Suprapubic skin (tissue), 4 donors: ENCODE measurements at regions not wholly inside any gene's neighbourhood (a gene's known extent, or its start where the extent isn't known, plus 50 kb on each side); places are given as distances from the start of the nearest gene placed in this dataset.

Experiments used
- DNase-seq, 2 donors: peaks; one replicate each; pipeline ENCODE4 v3.0.0-alpha.2; 2019; ENCODE audit warnings: low spot score in 2 of 2
- H3K27ac ChIP-seq: fragments of 200-600 bp; sonication (generic); one replicate; pipeline ENCODE4 v1.5.1; 2019
- H3K27me3 ChIP-seq: fragments of 200-600 bp; sonication (generic); one replicate; pipeline ENCODE4 v1.5.1; 2019
- H3K36me3 ChIP-seq: fragments of 200-600 bp; sonication (generic); one replicate; pipeline ENCODE4 v1.5.1; 2019
- H3K4me1 ChIP-seq: fragments of 200-600 bp; sonication (generic); one replicate; pipeline ENCODE4 v1.5.1; 2019
- H3K4me3 ChIP-seq: fragments of 200-600 bp; sonication (generic); one replicate; pipeline ENCODE4 v1.5.1; 2019; ENCODE audit warnings: mild to moderate bottlenecking
- H3K9me3 ChIP-seq: fragments of 200-600 bp; sonication (generic); one replicate; pipeline ENCODE4 v1.5.1; 2019
- CTCF ChIP-seq, 2 donors: fragments of 200-600 bp in 1 of 2; fragments of 450-650 bp in 1 of 2; sonication (generic) in 1 of 2; IDR thresholded peaks; one replicate each; pipeline ENCODE4 v1.5.1; 2016 to 2019; ENCODE audit warnings: antibody characterized with exemption in 2 of 2, mild to moderate bottlenecking in 1 of 2, moderate library complexity in 1 of 2
- EP300 ChIP-seq: sonication (generic); formaldehyde crosslinking; IDR thresholded peaks from one replicate; pipeline ENCODE4 v1.6.1; 2017; ENCODE audit warnings: antibody characterized with exemption
- POLR2A ChIP-seq, 2 donors: fragments of 450-650 bp; IDR thresholded peaks; one replicate each; pipeline ENCODE4 v1.6.1; 2017; ENCODE audit warnings: antibody characterized with exemption in 2 of 2, mild to moderate bottlenecking in 2 of 2, moderate library complexity in 2 of 2
- POLR2AphosphoS5 ChIP-seq, 3 donors: sonication (generic); formaldehyde crosslinking; IDR thresholded peaks; one replicate each; pipeline ENCODE4 v1.6.1; 2017; ENCODE audit warnings: antibody characterized with exemption in 3 of 3
- WGBS: methylation state at CpG from one replicate; pipeline ENCODE4 v1.1.5; 2018; 5-methylcytosine and 5-hydroxymethylcytosine counted together

- no peaks in the 10 kb centered on the region for H3K27me3 ChIP-seq
- peaks cover 4% of the 10 kb centered on the region for H3K4me1 ChIP-seq
- H3K9me3 ChIP-seq = no peaks in the 10 kb centered on the region
- DNase-seq = no peak
- 90% methylated on average over 5 of the region's 5 CpGs for WGBS
- no peak overlapping the region for H3K4me3 ChIP-seq
- no peak overlapping the region for H3K27ac ChIP-seq
- no peak for TF ChIP-seq EP300
- H3K36me3 ChIP-seq = no peaks in the 10 kb centered on the region
Measured at GRCh38 chr10:22875581-22875980, 52.3 kb upstream of the ARMC3 start.

GRCh38 chr10:22874189-22874854, 53.5 kb upstream of the ARMC3 start:
- Histone ChIP-seq H3K4me3 (no peak overlapping the region), H3K9me3 (no peaks in the 10 kb centered on the region), H3K27me3 (no peaks in the 10 kb centered on the region), H3K27ac (no peak overlapping the region), H3K4me1 (peaks cover 4% of the 10 kb centered on the region), H3K36me3 (no peaks in the 10 kb centered on the region)
- TF ChIP-seq POLR2AphosphoS5 (IDR thresholded peaks at IDR 0.05) (no peak), CTCF (IDR thresholded peaks at IDR 0.05) (no peak), EP300 (no peak), POLR2A (IDR thresholded peaks at IDR 0.05) (no peak)
- no peak for DNase-seq
- 52% methylated on average over 7 of the region's 7 CpGs for WGBS

- H3K27me3 ChIP-seq = no peaks in the 10 kb centered on the region
- no peak overlapping the region for H3K27ac ChIP-seq
- 94% methylated on average over 2 of the region's 2 CpGs for WGBS
- TF ChIP-seq POLR2A (IDR thresholded peaks at IDR 0.05) = no peak
- no peak for TF ChIP-seq POLR2AphosphoS5 (IDR thresholded peaks at IDR 0.05)
- no peak for TF ChIP-seq EP300
- no peak for TF ChIP-seq CTCF (IDR thresholded peaks at IDR 0.05)
- H3K9me3 ChIP-seq = no peaks in the 10 kb centered on the region
- H3K4me3 ChIP-seq = no peak overlapping the region
- no peak for DNase-seq
- no peaks in the 10 kb centered on the region for H3K4me1 ChIP-seq
- H3K36me3 ChIP-seq = no peaks in the 10 kb centered on the region
Measured at GRCh38 chr10:22856444-22857074, 71.3 kb upstream of the ARMC3 start.

DNA sequence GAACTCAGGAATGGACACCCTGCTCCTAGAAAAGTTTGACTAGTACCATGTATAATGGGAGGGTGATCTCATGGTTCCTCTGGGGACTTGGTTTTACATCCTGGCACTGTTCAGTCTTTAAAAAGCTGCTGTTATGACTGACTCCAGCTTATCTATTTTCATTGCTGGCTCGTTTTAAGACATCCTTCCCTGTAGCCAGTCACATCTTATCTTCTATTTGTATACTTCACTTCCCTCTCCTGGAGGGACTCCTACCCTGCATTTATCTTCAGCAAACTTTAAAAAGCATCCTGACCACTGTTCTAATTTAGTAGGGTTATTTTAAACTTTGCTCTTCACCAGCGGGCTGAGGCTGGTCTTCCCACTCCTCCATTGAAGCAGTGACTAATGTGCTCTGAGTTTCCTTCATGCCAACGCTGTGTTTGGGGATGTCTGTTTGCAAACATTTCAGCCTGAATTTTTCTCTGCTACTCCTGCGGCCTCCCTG, 72.9 kb upstream of the ARMC3 start:
- Histone ChIP-seq H3K27me3 (no peaks in the 10 kb centered on the region), H3K9me3 (no peaks in the 10 kb centered on the region), H3K27ac (no peak overlapping the region), H3K36me3 (no peaks in the 10 kb centered on the region), H3K4me1 (peaks cover 7% of the 10 kb centered on the region), H3K4me3 (no peak overlapping the region)
- TF ChIP-seq CTCF (IDR thresholded peaks at IDR 0.05) = no peak
- TF ChIP-seq EP300 = no peak
- no peak for TF ChIP-seq POLR2A (IDR thresholded peaks at IDR 0.05)
- no peak for TF ChIP-seq POLR2AphosphoS5 (IDR thresholded peaks at IDR 0.05)
- no peak for DNase-seq
- 72% methylated on average over 4 of the region's 4 CpGs for WGBS

- 81% methylated on average over 5 of the region's 5 CpGs for WGBS
- no peaks in the 10 kb centered on the region for H3K27me3 ChIP-seq
- no peak for DNase-seq
- no peak overlapping the region for H3K27ac ChIP-seq
- H3K36me3 ChIP-seq = no peaks in the 10 kb centered on the region
- peaks cover 16% of the 10 kb centered on the region for H3K4me1 ChIP-seq
- H3K9me3 ChIP-seq = no peaks in the 10 kb centered on the region
- H3K4me3 ChIP-seq = no peak overlapping the region
- TF ChIP-seq EP300 (no peak), POLR2A (IDR thresholded peaks at IDR 0.05) (no peak), POLR2AphosphoS5 (IDR thresholded peaks at IDR 0.05) (no peak), CTCF (IDR thresholded peaks at IDR 0.05) (no peak)
Measured at GRCh38 chr10:22853906-22854447, 73.9 kb upstream of the ARMC3 start.
